ENCODE measurements at regions not wholly inside any gene's neighbourhood (a gene's known extent, or its start where the extent isn't known, plus 50 kb on each side); places are given as distances from the start of the nearest gene placed in this dataset.

DNA sequence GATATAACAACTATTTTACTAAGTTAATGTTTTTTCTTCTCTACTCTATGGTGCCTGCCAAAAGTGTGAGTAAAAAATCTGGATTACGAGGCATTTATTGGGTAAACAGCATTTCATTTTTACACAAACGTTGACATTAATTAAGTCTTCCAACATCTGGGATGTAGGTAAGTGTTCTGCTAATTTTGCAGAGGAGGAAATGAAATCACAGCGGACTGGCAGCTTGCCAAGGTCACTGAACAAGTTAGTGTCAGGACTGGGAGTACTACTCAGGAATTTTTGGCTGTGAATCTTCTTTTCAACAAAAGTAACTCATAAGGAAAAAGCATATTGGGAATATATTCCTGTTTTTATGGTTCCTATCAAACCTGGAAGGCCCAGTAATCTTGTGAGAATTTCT lies 612.1 kb upstream of the FZD8 start:
- Histone ChIP-seq H3K4me3 (ENCODE audit: extremely low read depth in 1 of 4, insufficient read depth in 2 of 4, low read depth in 3 of 4, low read length in 4 of 4) (no peak overlapping the region), H4K5ac (ENCODE audit: insufficient read length, low read depth, low read length) (no peak overlapping the region), H2BK20ac (ENCODE audit: low read length) (no peak overlapping the region), H3K79me2 (ENCODE audit: control insufficient read depth in 1 of 2, insufficient read depth in 2 of 2, low read length in 2 of 2) (no peaks in the 10 kb centered on the region), H3K9ac (replicated peaks in 1 of 4; ENCODE audit: extremely low read depth in 1 of 4, low read depth in 3 of 4, low read length in 3 of 4) (no peak overlapping the region), H3K4me2 (ENCODE audit: insufficient read depth in 1 of 2, low read depth in 2 of 2, low read length in 2 of 2) (no peak overlapping the region), H4K8ac (ENCODE audit: extremely low read depth, insufficient read depth, low read length) (no peak overlapping the region), H3K27me3 (replicated peaks in 1 of 4; ENCODE audit: control insufficient read depth in 3 of 4, extremely low read depth in 1 of 4, insufficient read depth in 3 of 4, low read length in 3 of 4) (no peaks in the 10 kb centered on the region), H3K18ac (ENCODE audit: extremely low read depth, low read length) (no peak overlapping the region), H3K56ac (replicated peaks; ENCODE audit: insufficient read length, low read depth, low read length) (no peak overlapping the region), H2AFZ (ENCODE audit: low read length) (no peak overlapping the region), H2BK120ac (replicated peaks; ENCODE audit: low read depth, low read length) (no peak overlapping the region), H4K91ac (replicated peaks; ENCODE audit: insufficient read length, low read length) (no peak overlapping the region), H4K20me1 (replicated peaks in 1 of 2; ENCODE audit: control insufficient read depth in 1 of 2, insufficient read depth in 2 of 2, low read length in 2 of 2) (no peaks in the 10 kb centered on the region), H3K4me1 (replicated peaks in 1 of 4; ENCODE audit: control insufficient read depth in 3 of 4, insufficient read depth in 4 of 4, low read length in 3 of 4) (no peaks in the 10 kb centered on the region), H3K23ac (ENCODE audit: insufficient read length) (no peak overlapping the region), H3K27ac (ENCODE audit: low read depth, low read length) (no peak overlapping the region), H3K14ac (ENCODE audit: insufficient read length) (no peak overlapping the region), H3K79me1 (ENCODE audit: low read depth, low read length) (no peaks in the 10 kb centered on the region), H2BK15ac (ENCODE audit: low read length) (no peak overlapping the region), H2BK12ac (ENCODE audit: low read depth, low read length) (no peak overlapping the region), H2AK5ac (ENCODE audit: low read depth, low read length) (no peak overlapping the region), H3K9me3 (ENCODE audit: insufficient read depth in 2 of 2, low read depth in 1 of 2, low read length in 1 of 2) (no peaks in the 10 kb centered on the region), H2BK5ac (ENCODE audit: low read depth, low read length) (no peak overlapping the region), H3K4ac (replicated peaks; ENCODE audit: insufficient read length, low read depth, low read length) (no peak overlapping the region), H3K23me2 (ENCODE audit: low read depth, low read length) (no peaks in the 10 kb centered on the region), H3K36me3 (ENCODE audit: control insufficient read depth in 2 of 4, insufficient read depth in 4 of 4, low read length in 3 of 4) (no peaks in the 10 kb centered on the region)
- TF ChIP-seq MAFK (IDR thresholded peaks at IDR 0.05; ENCODE audit: low read depth, low read length), result no peak
- no peak for TF ChIP-seq TAF1 (IDR thresholded peaks at IDR 0.05; ENCODE audit: low read depth, low read length)
- no peak for TF ChIP-seq NRF1 (IDR thresholded peaks at IDR 0.05; ENCODE audit: low read depth, low read length)
- TF ChIP-seq, protein P1, sequence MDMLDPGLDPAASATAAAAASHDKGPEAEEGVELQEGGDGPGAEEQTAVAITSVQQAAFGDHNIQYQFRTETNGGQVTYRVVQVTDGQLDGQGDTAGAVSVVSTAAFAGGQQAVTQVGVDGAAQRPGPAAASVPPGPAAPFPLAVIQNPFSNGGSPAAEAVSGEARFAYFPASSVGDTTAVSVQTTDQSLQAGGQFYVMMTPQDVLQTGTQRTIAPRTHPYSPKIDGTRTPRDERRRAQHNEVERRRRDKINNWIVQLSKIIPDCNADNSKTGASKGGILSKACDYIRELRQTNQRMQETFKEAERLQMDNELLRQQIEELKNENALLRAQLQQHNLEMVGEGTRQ (IDR thresholded peaks at IDR 0.05; ENCODE audit: low read length), result no peak
- TF ChIP-seq YY1 (IDR thresholded peaks at IDR 0.05; ENCODE audit: low read depth, low read length), result no peak
- 85% methylated on average over 3 of the region's 3 CpGs; no CpG with 5 or more reads in 1 of the 2 experiments for WGBS, 2 experiments (ENCODE audit: extremely low coverage in 1 of 2, insufficient coverage in 1 of 2, insufficient read length in 1 of 2, insufficient replicate concordance in 2 of 2, low coverage in 1 of 2, low lambda C conversion rate in 2 of 2, missing lambda C conversion rate in 1 of 2)
- CTCF ChIA-PET (ENCODE audit: partially characterized antibody), result no interaction called here
- DNase-seq (ENCODE audit: low read depth in 1 of 2, low spot score in 2 of 2) (no peak), FAIRE-seq (no peak)
- POLR2A ChIA-PET (ENCODE audit: partially characterized antibody), result interaction anchor here (0.5 kb wide), 1 partner anchor 49 kb away, joined by 3 read pairs; no protein-coding TSS in a partner anchor
